ENCODE measurements at regions not wholly inside any gene's neighbourhood (a gene's known extent, or its start where the extent isn't known, plus 50 kb on each side); places are given as distances from the start of the nearest gene placed in this dataset.

GRCh38 chr12:113680868-113681267 lies 209.2 kb upstream of the LHX5 start:
- no peak for TF ChIP-seq POLR2AphosphoS5 (IDR thresholded peaks at IDR 0.05)
- no peak for TF ChIP-seq CTCF (IDR thresholded peaks at IDR 0.05)
- no peak for TF ChIP-seq POLR2A (IDR thresholded peaks at IDR 0.05; ENCODE audit: low read depth)
- no peak for TF ChIP-seq EP300 (IDR thresholded peaks at IDR 0.05)

Measured in esophagus muscularis mucosa (tissue), 4 donors.